ENCODE measurements at regions not wholly inside any gene's neighbourhood (a gene's known extent, or its start where the extent isn't known, plus 50 kb on each side); places are given as distances from the start of the nearest gene placed in this dataset.

DNA sequence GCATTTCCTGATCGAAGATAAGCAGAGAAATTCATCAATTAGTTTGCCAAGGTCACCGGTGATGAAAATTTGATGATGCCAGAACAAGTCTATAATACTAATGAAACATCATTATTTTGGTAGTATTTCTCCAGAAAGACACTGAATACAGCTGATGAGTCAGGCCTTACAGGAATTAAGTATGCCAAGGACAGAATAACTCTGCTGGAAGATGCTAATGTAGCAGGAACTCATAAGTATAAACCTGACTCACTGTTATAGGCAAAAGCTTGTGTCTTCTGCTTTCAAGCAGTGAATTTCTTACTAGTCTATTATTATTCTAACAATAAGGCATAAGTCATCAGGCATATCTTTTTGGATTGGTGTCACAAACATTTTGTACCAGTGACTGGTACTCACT is 1825.1 kb upstream of the IGFBP7 start:
- TF ChIP-seq, protein P1, sequence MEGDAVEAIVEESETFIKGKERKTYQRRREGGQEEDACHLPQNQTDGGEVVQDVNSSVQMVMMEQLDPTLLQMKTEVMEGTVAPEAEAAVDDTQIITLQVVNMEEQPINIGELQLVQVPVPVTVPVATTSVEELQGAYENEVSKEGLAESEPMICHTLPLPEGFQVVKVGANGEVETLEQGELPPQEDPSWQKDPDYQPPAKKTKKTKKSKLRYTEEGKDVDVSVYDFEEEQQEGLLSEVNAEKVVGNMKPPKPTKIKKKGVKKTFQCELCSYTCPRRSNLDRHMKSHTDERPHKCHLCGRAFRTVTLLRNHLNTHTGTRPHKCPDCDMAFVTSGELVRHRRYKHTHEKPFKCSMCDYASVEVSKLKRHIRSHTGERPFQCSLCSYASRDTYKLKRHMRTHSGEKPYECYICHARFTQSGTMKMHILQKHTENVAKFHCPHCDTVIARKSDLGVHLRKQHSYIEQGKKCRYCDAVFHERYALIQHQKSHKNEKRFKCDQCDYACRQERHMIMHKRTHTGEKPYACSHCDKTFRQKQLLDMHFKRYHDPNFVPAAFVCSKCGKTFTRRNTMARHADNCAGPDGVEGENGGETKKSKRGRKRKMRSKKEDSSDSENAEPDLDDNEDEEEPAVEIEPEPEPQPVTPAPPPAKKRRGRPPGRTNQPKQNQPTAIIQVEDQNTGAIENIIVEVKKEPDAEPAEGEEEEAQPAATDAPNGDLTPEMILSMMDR (IDR thresholded peaks at IDR 0.05) = no peak
- TF ChIP-seq POLR2A (IDR thresholded peaks at IDR 0.05) = no peak

Measured in testis (tissue), 2 donors.